ENCODE measurements at regions not wholly inside any gene's neighbourhood (a gene's known extent, or its start where the extent isn't known, plus 50 kb on each side); places are given as distances from the start of the nearest gene placed in this dataset.

DNA sequence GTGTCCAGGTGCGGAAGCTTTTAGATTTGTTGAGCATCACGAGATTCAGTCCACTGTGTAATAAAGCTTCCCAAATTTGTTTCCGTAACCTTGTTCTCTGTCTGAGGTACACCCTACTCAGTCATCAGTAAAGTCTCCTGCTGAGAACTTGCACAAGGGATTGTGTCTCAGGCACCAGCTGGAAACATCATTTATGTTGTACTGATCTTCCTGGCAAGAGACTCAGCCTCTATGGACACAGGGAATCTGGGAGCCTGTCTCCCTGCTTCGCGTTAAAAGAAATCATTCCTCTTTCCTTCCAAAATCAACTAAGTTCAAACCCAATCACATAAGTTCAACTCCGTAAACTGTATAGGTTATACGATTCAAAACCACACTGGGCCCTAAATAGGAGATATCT lies 336.8 kb downstream of the GPR37 start:
- no peak overlapping the region for H3K4me3 Mint-ChIP-seq (ENCODE audit: unreplicated experiment)
- no peaks in the 10 kb centered on the region for H3K27me3 Mint-ChIP-seq (ENCODE audit: insufficient read depth, unreplicated experiment)
- intact Hi-C loops (cut with micrococcal nuclease) = no loop called here
- no peaks in the 10 kb centered on the region for H3K36me3 Mint-ChIP-seq (ENCODE audit: insufficient read depth, unreplicated experiment)
- ChIA-PET CTCF (no interaction called here), POLR2A (no interaction called here)
- BruUV-seq (replicated peaks) = no TSS peak
- DNase-seq (ENCODE audit: unreplicated experiment) = no peak
- H3K9me3 Mint-ChIP-seq (ENCODE audit: unreplicated experiment) = no peaks in the 10 kb centered on the region
- H3K4me1 Mint-ChIP-seq (ENCODE audit: insufficient read depth, unreplicated experiment) = no peaks in the 10 kb centered on the region
- no peak overlapping the region for H3K27ac Mint-ChIP-seq (ENCODE audit: low read depth, unreplicated experiment)
- TF ChIP-seq, protein P1, sequence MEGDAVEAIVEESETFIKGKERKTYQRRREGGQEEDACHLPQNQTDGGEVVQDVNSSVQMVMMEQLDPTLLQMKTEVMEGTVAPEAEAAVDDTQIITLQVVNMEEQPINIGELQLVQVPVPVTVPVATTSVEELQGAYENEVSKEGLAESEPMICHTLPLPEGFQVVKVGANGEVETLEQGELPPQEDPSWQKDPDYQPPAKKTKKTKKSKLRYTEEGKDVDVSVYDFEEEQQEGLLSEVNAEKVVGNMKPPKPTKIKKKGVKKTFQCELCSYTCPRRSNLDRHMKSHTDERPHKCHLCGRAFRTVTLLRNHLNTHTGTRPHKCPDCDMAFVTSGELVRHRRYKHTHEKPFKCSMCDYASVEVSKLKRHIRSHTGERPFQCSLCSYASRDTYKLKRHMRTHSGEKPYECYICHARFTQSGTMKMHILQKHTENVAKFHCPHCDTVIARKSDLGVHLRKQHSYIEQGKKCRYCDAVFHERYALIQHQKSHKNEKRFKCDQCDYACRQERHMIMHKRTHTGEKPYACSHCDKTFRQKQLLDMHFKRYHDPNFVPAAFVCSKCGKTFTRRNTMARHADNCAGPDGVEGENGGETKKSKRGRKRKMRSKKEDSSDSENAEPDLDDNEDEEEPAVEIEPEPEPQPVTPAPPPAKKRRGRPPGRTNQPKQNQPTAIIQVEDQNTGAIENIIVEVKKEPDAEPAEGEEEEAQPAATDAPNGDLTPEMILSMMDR (IDR thresholded peaks at IDR 0.05; ENCODE audit: unreplicated experiment) = no peak

- no TSS peak for BruUV-seq (replicated peaks)
Measured at GRCh38 chr7:124426621-124427020, 339.0 kb downstream of the GPR37 start.

GRCh38 chr7:124423863-124424262 lies 341.7 kb downstream of the GPR37 start:
- ChIA-PET POLR2A (no interaction called here), CTCF (no interaction called here)
- BruUV-seq (replicated peaks) = no TSS peak
- H3K27ac Mint-ChIP-seq (ENCODE audit: low read depth, unreplicated experiment) = no peak overlapping the region
- TF ChIP-seq, protein P1 (IDR thresholded peaks at IDR 0.05; ENCODE audit: unreplicated experiment) = no peak
- no peaks in the 10 kb centered on the region for H3K27me3 Mint-ChIP-seq (ENCODE audit: insufficient read depth, unreplicated experiment)
- DNase-seq (ENCODE audit: unreplicated experiment) = no peak
- H3K9me3 Mint-ChIP-seq (ENCODE audit: unreplicated experiment) = no peaks in the 10 kb centered on the region
- H3K36me3 Mint-ChIP-seq (ENCODE audit: insufficient read depth, unreplicated experiment) = no peaks in the 10 kb centered on the region
- intact Hi-C loops (cut with micrococcal nuclease) = no loop called here
- no peak overlapping the region for H3K4me3 Mint-ChIP-seq (ENCODE audit: unreplicated experiment)
- H3K4me1 Mint-ChIP-seq (ENCODE audit: insufficient read depth, unreplicated experiment) = no peaks in the 10 kb centered on the region

More at GRCh38 chr7:124426621-124427020, 339.0 kb downstream of the GPR37 start:
- no peak for DNase-seq (ENCODE audit: unreplicated experiment)
- TF ChIP-seq, protein P1 (IDR thresholded peaks at IDR 0.05; ENCODE audit: unreplicated experiment) = no peak
- no peaks in the 10 kb centered on the region for H3K4me1 Mint-ChIP-seq (ENCODE audit: insufficient read depth, unreplicated experiment)
- no peaks in the 10 kb centered on the region for H3K36me3 Mint-ChIP-seq (ENCODE audit: insufficient read depth, unreplicated experiment)
- H3K27ac Mint-ChIP-seq (ENCODE audit: low read depth, unreplicated experiment) = no peak overlapping the region
- H3K4me3 Mint-ChIP-seq (ENCODE audit: unreplicated experiment) = no peak overlapping the region
- ChIA-PET POLR2A (no interaction called here), CTCF (interaction anchor here (0.6 kb wide), 1 partner anchor 147 kb away, joined by 3 read pairs; no protein-coding TSS in a partner anchor)
- intact Hi-C loops (cut with micrococcal nuclease) = no loop called here
- H3K9me3 Mint-ChIP-seq (ENCODE audit: unreplicated experiment) = no peaks in the 10 kb centered on the region
- H3K27me3 Mint-ChIP-seq (ENCODE audit: insufficient read depth, unreplicated experiment) = no peaks in the 10 kb centered on the region

DNA sequence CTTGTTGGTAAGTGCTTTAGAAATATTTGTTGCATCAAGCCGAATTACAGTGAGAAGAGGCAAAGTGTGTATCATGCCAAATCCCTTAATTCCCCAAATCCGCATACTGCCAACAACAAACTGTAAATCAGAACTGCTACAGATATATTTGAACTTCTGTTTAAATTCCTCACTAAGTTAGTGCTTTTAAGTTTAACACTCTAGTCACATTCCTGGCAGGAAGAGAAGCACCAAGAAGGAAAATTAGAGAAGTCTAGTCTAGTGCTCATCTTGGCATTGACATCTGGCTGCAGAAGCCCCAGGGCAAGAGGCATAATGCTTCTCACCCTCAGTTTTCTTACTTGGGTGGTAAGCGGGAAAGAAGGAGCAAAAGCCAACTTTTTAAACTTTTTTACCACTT lies 343.5 kb downstream of the GPR37 start:
- Mint-ChIP-seq H3K4me1 (ENCODE audit: insufficient read depth, unreplicated experiment) (no peaks in the 10 kb centered on the region), H3K27ac (ENCODE audit: low read depth, unreplicated experiment) (no peak overlapping the region), H3K9me3 (ENCODE audit: unreplicated experiment) (no peaks in the 10 kb centered on the region), H3K4me3 (ENCODE audit: unreplicated experiment) (no peak overlapping the region), H3K27me3 (ENCODE audit: insufficient read depth, unreplicated experiment) (no peaks in the 10 kb centered on the region), H3K36me3 (ENCODE audit: insufficient read depth, unreplicated experiment) (no peaks in the 10 kb centered on the region)
- CTCF ChIA-PET = no interaction called here
- intact Hi-C loops (cut with micrococcal nuclease) = no loop called here
- POLR2A ChIA-PET = no interaction called here
- DNase-seq (ENCODE audit: unreplicated experiment) = no peak
- BruUV-seq (replicated peaks) = no TSS peak
- TF ChIP-seq, protein P1 (IDR thresholded peaks at IDR 0.05; ENCODE audit: unreplicated experiment) = no peak

All from MCF 10A (cell line).